PC-3 (cell line): ENCODE measurements at regions not wholly inside any gene's neighbourhood (a gene's known extent, or its start where the extent isn't known, plus 50 kb on each side); places are given as distances from the start of the nearest gene placed in this dataset.

Source experiments
- EZH2phosphoT487 ChIP-seq: fragments of 300-600 bp; sonication (generic); IDR thresholded peaks from 2 replicates; pipeline ENCODE4 v1.6.1; 2018; ENCODE audit warnings: mild to moderate bottlenecking, antibody characterized with exemption, low read length, borderline replicate concordance
- TF ChIP-seq, protein P1 (sequence below): fragments of 300-600 bp; sonication (generic); conservative IDR thresholded peaks from 2 replicates; pipeline ENCODE4 v1.5.1; 2017; ENCODE audit warnings: antibody characterized with exemption, low read depth, mild to moderate bottlenecking, low read length

DNA sequence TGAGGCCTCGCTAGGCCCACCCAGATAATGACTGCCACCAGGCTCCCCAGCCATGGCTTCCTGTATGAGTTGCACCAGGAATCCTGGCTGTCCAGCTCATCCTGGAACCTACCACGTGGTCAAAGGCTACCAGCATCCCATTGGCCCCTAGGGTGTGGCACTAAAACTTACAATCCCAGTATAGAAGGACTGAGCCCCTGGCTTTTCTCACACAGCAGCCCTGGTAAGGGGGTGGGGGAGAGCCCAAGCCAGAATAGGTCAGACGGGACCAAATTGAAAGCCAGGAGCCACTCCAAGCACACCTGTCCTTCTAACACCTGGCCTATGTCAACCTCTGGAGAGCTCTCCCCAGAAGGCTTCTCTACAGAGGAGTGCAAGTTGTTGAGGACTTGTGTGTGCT lies 269.3 kb upstream of the AGTR2 start:
- TF ChIP-seq, protein P1, sequence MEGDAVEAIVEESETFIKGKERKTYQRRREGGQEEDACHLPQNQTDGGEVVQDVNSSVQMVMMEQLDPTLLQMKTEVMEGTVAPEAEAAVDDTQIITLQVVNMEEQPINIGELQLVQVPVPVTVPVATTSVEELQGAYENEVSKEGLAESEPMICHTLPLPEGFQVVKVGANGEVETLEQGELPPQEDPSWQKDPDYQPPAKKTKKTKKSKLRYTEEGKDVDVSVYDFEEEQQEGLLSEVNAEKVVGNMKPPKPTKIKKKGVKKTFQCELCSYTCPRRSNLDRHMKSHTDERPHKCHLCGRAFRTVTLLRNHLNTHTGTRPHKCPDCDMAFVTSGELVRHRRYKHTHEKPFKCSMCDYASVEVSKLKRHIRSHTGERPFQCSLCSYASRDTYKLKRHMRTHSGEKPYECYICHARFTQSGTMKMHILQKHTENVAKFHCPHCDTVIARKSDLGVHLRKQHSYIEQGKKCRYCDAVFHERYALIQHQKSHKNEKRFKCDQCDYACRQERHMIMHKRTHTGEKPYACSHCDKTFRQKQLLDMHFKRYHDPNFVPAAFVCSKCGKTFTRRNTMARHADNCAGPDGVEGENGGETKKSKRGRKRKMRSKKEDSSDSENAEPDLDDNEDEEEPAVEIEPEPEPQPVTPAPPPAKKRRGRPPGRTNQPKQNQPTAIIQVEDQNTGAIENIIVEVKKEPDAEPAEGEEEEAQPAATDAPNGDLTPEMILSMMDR: no peak
- TF ChIP-seq EZH2phosphoT487: no peak
